Stimulated activated CD4-positive, alpha-beta T cell treated with anti-CD3 and anti-CD28 coated beads, TNF-alpha, amount 100 ng/mL, for 48 hours (primary cell): ENCODE measurements at regions not wholly inside any gene's neighbourhood (a gene's known extent, or its start where the extent isn't known, plus 50 kb on each side); places are given as distances from the start of the nearest gene placed in this dataset.

ENCODE experiments used
- DNase-seq, 3 donors: peaks; one replicate each; pipeline ENCODE4 v3.0.0-alpha.2; 2020; ENCODE audit warnings: low read depth in 3 of 3

- DNase-seq = peak in 2 of 3 donors; percentile 14 to 23
These were observed 750.8 kb upstream of the ID2 start for GRCh38 chr2:7930800-7931635.

DNA sequence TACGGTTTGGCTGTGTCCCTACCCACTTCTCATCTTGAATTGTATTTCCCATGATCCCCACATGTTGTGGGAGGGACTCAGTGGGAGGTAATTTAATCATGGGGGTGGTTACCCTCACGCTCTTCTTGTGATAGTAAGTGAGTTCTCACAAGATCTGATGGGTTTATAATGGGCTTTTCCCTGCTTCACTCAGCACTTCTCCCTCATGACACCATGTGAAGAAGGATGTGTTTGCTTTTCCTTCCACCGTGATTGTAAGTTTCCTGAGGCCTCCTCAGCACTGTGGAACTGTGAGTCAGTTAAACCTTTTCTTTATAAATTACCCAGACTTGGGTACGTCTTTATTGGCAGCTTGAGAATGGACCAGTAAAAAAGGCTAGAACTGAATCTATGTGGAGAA lies 750.0 kb upstream of the ID2 start:
- no peak for DNase-seq

DNA sequence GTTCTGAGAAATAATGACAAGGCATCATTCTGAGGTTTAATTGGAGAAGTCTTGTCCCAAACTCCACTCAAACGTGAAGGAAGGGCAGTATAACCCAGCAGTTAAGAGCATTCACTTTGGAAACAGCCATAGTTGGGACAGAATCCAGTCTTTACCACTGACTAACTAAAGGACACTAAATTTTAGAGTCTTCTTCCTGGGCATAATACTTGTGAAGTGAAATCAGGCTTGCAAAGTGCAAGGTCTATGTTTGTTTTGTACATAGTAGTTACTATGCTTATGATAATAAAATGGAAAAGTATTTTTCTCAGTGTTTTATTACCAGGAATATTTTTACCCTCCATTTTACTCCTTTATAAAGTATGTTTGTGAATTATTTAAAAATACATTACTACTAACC lies 748.2 kb upstream of the ID2 start:
- DNase-seq = no peak

- DNase-seq = no peak
These were observed 747.4 kb upstream of the ID2 start for GRCh38 chr2:7934476-7934875.

DNA sequence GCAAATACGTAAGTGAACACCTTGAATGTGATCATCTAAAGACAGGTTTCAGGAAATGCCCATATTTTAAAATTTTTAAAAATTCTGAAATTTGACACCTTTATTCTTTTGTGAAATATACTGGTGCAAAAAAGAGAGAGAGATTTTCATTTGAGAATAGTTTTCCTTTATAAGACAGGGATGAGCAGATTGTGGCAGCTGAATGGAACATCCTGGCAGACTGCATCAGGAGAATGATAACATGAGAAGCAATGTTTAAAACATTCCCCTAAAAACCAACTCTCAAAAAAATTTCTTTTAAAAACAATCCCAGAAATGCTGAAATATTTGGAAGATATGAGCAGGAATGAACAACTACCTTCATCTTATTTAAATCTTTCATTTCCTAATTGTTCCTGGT lies 744.8 kb upstream of the ID2 start:
- no peak for DNase-seq

GRCh38 chr2:7940723-7941122 lies 741.1 kb upstream of the ID2 start:
- DNase-seq = no peak

GRCh38 chr2:7943446-7943845 lies 738.4 kb upstream of the ID2 start:
- DNase-seq = no peak

DNA sequence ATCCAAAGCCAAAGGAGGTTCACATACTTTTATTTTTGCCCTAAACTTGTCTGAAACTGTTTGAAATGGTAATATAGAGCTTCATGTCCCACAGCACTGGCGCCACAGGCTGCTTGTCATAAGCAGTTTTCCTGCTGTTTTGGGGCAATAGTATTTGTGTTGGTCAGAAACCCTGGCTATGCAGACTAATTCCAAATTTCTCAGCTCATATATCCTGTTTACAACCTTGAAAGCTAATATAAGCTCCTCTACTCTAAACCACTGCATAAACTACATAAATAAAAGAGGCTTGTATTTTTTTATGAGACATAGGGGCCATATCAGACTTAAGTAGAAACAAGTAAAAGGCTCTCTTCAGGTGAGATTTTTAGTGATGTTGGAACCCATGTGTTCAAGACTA lies 736.8 kb upstream of the ID2 start:
- DNase-seq = no peak

GRCh38 chr2:7950035-7950612 lies 731.7 kb upstream of the ID2 start:
- no peak for DNase-seq

DNA sequence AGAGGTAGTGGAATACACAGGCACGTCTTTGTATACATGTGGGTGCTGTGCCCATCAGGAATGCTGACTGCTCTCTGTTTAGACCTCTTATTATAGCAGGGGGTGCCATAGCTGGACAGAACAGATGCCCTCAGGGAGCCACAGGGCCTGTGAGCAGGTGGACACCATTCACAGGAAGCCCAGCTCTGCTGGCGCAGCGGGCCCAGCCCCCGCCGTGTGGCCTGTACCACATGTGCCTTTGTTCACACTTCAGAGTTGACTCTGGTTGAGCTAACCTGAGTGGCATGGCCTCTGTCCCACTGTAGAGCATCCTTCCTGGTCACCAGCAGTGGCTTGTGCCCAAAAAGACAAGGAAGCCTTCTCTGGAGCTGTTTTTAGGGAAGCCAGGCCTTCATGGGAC lies 730.9 kb upstream of the ID2 start:
- no peak for DNase-seq

- no peak for DNase-seq
These were observed 730.4 kb upstream of the ID2 start for GRCh38 chr2:7951490-7951889.

GRCh38 chr2:7952046-7952745 lies 729.7 kb upstream of the ID2 start:
- no peak for DNase-seq

GRCh38 chr2:7953195-7953594 lies 728.7 kb upstream of the ID2 start:
- DNase-seq = no peak

GRCh38 chr2:7954234-7954633 lies 727.6 kb upstream of the ID2 start:
- DNase-seq = no peak

- DNase-seq = no peak
These were observed 725.6 kb upstream of the ID2 start for GRCh38 chr2:7956126-7956689.

- no peak for DNase-seq
These were observed 720.3 kb upstream of the ID2 start for GRCh38 chr2:7961550-7961949.

DNA sequence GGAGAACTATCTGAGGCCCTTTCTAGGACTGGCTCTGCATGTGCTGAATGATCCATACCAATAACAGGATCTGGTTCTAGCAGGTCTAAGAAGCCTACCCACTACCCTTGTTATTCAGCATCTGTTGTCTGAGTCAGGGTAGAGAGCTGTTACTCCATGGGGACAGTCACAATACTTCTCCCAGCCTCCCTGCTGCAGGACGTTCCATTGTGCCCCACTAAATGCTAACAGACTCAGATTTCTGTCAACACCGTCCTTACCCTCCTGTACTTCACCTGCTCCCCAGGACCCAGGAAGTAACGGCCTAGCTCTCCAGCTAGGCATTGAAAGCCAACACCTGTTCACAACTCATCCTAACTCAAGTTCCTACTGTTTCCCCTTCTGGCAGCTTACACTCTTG lies 719.7 kb upstream of the ID2 start:
- no peak for DNase-seq

DNA sequence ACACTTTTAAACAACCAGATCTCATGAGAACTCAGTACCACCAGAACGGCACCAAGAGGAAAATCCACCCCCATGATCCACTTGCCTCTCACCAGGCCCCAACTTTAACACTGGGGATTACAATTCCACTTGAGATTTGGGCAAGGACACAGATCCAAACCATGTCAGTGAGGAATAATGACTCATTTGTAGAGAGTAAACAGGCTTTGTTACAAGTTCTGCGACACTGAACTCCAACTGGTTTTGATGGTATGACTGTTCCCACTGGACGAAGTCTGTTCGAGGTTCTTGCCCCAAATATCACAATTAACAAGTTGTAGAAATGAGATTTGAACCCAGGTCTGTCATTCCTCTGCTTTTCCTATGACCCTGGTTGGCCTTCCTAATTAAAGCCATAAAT lies 718.1 kb upstream of the ID2 start:
- no peak for DNase-seq

DNA sequence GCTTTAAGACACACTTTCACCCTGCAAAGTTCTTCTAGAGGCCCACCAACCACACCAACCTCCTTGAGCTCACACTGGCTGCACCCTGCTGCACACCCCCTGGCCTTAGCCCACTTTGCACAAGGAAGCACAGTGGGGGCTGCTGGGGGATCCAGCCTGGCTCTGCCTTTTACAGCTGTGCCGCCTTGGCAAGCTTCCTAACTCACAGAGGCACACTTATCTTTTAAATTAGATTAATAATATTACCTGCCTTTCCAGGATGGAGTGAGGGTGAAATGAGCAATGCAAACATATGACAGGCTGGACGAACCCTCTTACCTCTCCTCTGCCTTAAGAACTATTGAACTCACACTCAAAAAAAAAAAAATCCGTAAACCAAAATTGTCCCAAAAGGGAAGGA lies 715.8 kb upstream of the ID2 start:
- DNase-seq = no peak

DNA sequence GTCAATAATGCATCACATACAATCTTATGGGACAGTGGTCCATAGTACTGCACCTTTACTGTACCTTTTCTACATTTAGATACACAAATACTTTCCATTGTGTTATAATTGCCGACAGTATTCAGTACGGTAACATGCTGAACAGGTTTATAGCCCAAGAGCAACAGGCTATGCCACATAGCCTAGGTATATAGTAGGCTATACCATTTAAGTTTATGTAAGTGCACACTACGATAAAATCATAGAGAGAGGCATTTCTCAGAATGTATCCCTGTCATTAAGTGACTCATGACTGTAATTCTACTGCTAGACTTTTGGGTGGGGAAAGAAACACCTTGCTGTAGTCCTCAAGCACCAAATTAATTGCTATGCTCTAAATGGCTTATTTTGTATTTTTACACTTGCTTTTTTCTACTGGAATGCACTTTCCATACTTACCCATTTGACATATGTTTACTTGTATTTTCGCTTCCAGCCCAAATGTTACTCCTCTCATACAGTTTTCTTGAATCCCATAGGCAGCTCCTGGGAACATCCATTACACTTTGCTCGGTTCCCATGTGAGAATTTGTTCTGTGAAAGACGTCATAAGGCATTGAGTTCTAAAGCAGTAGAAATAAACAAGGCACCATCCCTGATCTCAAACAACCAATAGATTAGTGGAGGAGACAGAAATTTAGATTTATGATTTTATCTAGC lies 714.0 kb upstream of the ID2 start:
- no peak for DNase-seq

GRCh38 chr2:7969756-7970515 lies 711.9 kb upstream of the ID2 start:
- DNase-seq = no peak
